GM12891 (cell line): ENCODE measurements at regions not wholly inside any gene's neighbourhood (a gene's known extent, or its start where the extent isn't known, plus 50 kb on each side); places are given as distances from the start of the nearest gene placed in this dataset.

ENCODE experiments used
- DNase-seq: peaks from one replicate; pipeline ENCODE4 v3.0.0; 2011; ENCODE audit warnings: low spot score; ENCODE audit not compliant: insufficient read length
- FAIRE-seq: peaks from 2 replicates; lab custom pipeline; 2011; peaks lifted over from hg19 to GRCh38; lab: Jason Lieb, UNC
- PAX5 ChIP-seq: IDR thresholded peaks from 2 replicates; pipeline ENCODE4 v1.6.1; 2011; ENCODE audit warnings: low read length, moderate library complexity, mild to moderate bottlenecking; ENCODE audit not compliant: insufficient read depth, severe bottlenecking
- POLR2A ChIP-seq: IDR thresholded peaks from 2 replicates; pipeline ENCODE4 v1.6.1; 2011; ENCODE audit warnings: low read depth, low read length, control low read depth
- POLR2AphosphoS5 ChIP-seq: IDR thresholded peaks from 2 replicates; pipeline ENCODE4 v1.6.1; 2011; ENCODE audit warnings: low read depth, low read length, control low read depth
- POU2F2 ChIP-seq: IDR thresholded peaks from 2 replicates; pipeline ENCODE4 v1.6.1; 2011; ENCODE audit warnings: low read depth, mild to moderate bottlenecking, control low read depth, low read length, moderate library complexity
- SPI1 ChIP-seq: IDR thresholded peaks from 2 replicates; pipeline ENCODE4 v1.6.1; 2011; ENCODE audit warnings: low read depth, low read length, control low read depth
- TAF1 ChIP-seq: IDR thresholded peaks from 2 replicates; pipeline ENCODE4 v1.6.1; 2011; ENCODE audit warnings: low read depth, low read length, control low read depth

GRCh38 chr6:155974811-155975323, 519.2 kb upstream of the NOX3 start:
- FAIRE-seq: no peak
- no peak for DNase-seq
- TF ChIP-seq PAX5 (no peak), TAF1 (no peak), POLR2AphosphoS5 (no peak), POLR2A (no peak), SPI1 (no peak), POU2F2 (no peak)

- no peak for FAIRE-seq
- no peak for DNase-seq
- TF ChIP-seq PAX5: no peak
- TF ChIP-seq POLR2AphosphoS5: no peak
- no peak for TF ChIP-seq POLR2A
- TF ChIP-seq SPI1: no peak
- no peak for TF ChIP-seq POU2F2
- TF ChIP-seq TAF1: no peak
Measured at GRCh38 chr6:155974359-155974758, 518.7 kb upstream of the NOX3 start.

- DNase-seq (no peak), FAIRE-seq (no peak)
- TF ChIP-seq POU2F2: no peak
- TF ChIP-seq POLR2AphosphoS5: no peak
- TF ChIP-seq TAF1: no peak
- TF ChIP-seq POLR2A: no peak
- TF ChIP-seq PAX5: no peak
- TF ChIP-seq SPI1: no peak
Measured at GRCh38 chr6:155970876-155971708, 515.5 kb upstream of the NOX3 start.

- FAIRE-seq: no peak
- TF ChIP-seq POLR2A (no peak), SPI1 (no peak), PAX5 (no peak), POLR2AphosphoS5 (no peak), POU2F2 (no peak), TAF1 (no peak)
Measured at GRCh38 chr6:155970472-155970871, 514.8 kb upstream of the NOX3 start.

GRCh38 chr6:155968921-155969320, 513.3 kb upstream of the NOX3 start:
- DNase-seq (no peak), FAIRE-seq (no peak)
- TF ChIP-seq TAF1 (no peak), POLR2AphosphoS5 (no peak), SPI1 (no peak), PAX5 (no peak), POU2F2 (no peak), POLR2A (no peak)

More at GRCh38 chr6:155970472-155970871, 514.8 kb upstream of the NOX3 start:
- no peak for DNase-seq

- FAIRE-seq (no peak), DNase-seq (no peak)
- TF ChIP-seq POLR2A (no peak), POLR2AphosphoS5 (no peak), PAX5 (no peak), SPI1 (no peak), POU2F2 (no peak), TAF1 (no peak)
Measured at GRCh38 chr6:155967322-155967721, 511.7 kb upstream of the NOX3 start.

GRCh38 chr6:155964544-155964943, 508.9 kb upstream of the NOX3 start:
- DNase-seq (no peak), FAIRE-seq (no peak)
- TF ChIP-seq SPI1 (no peak), POU2F2 (no peak), POLR2AphosphoS5 (no peak), POLR2A (no peak), PAX5 (no peak), TAF1 (no peak)

GRCh38 chr6:155962276-155962675, 506.6 kb upstream of the NOX3 start:
- TF ChIP-seq SPI1 (no peak), POU2F2 (no peak), POLR2A (no peak), POLR2AphosphoS5 (no peak), PAX5 (no peak), TAF1 (no peak)
- no peak for DNase-seq
- no peak for FAIRE-seq

GRCh38 chr6:155959898-155960495, 504.4 kb upstream of the NOX3 start:
- FAIRE-seq (no peak), DNase-seq (no peak)
- TF ChIP-seq POLR2A (no peak), SPI1 (no peak), POU2F2 (no peak), TAF1 (no peak), POLR2AphosphoS5 (no peak), PAX5 (no peak)

GRCh38 chr6:155958550-155958949, 502.9 kb upstream of the NOX3 start:
- FAIRE-seq: no peak

More at GRCh38 chr6:155958550-155958949, 502.9 kb upstream of the NOX3 start:
- no peak for TF ChIP-seq TAF1
- TF ChIP-seq SPI1: no peak
- no peak for TF ChIP-seq POLR2AphosphoS5
- TF ChIP-seq POU2F2: no peak
- TF ChIP-seq POLR2A: no peak
- TF ChIP-seq PAX5: no peak
- DNase-seq: no peak
